ENCODE measurements at regions not wholly inside any gene's neighbourhood (a gene's known extent, or its start where the extent isn't known, plus 50 kb on each side); places are given as distances from the start of the nearest gene placed in this dataset.

- H3K4me2 ChIP-seq (ENCODE audit: low read length), result no peak overlapping the region
- H3K36me3 ChIP-seq (ENCODE audit: insufficient read depth, low read length), result no peaks in the 10 kb centered on the region
- TF ChIP-seq EZH2 (IDR thresholded peaks at IDR 0.05; ENCODE audit: borderline replicate concordance, low read length) (no peak), CTCF (IDR thresholded peaks at IDR 0.05; ENCODE audit: low read length) (no peak)
- H3K9me2 ChIP-seq (ENCODE audit: low read depth, low read length), result no peaks in the 10 kb centered on the region
- no peaks in the 10 kb centered on the region for H3K9me3 ChIP-seq (ENCODE audit: low read length)
- H3K4me1 ChIP-seq (ENCODE audit: insufficient read depth, low read length, severe bottlenecking), result no peaks in the 10 kb centered on the region
- H3F3A ChIP-seq (ENCODE audit: insufficient read depth, low read length), result no peaks in the 10 kb centered on the region
- no peak overlapping the region for H3K4me3 ChIP-seq (ENCODE audit: low read depth, low read length, poor library complexity, severe bottlenecking)
- no peaks in the 10 kb centered on the region for H4K20me1 ChIP-seq (ENCODE audit: insufficient read depth, low read length)
- H2AFZ ChIP-seq (ENCODE audit: low read length), result no peak overlapping the region
- H3K79me2 ChIP-seq (ENCODE audit: insufficient read depth, low read length), result no peaks in the 10 kb centered on the region
- H3K27ac ChIP-seq (ENCODE audit: low read depth, low read length, poor library complexity, severe bottlenecking), result no peak overlapping the region
- no peaks in the 10 kb centered on the region for H3K27me3 ChIP-seq (ENCODE audit: insufficient read depth, low read length)
- no peak overlapping the region for H3K9ac ChIP-seq (ENCODE audit: low read length)
Measured at GRCh38 chr1:116826818-116827606, 72.8 kb downstream of the CD2 start.

GRCh38 chr1:116827607-116828105 lies 73.4 kb downstream of the CD2 start:
- Histone ChIP-seq H3K27me3 (ENCODE audit: insufficient read depth, low read length) (no peaks in the 10 kb centered on the region), H3F3A (ENCODE audit: insufficient read depth, low read length) (no peaks in the 10 kb centered on the region), H3K79me2 (ENCODE audit: insufficient read depth, low read length) (no peaks in the 10 kb centered on the region), H3K9me2 (ENCODE audit: low read depth, low read length) (no peaks in the 10 kb centered on the region), H3K4me2 (ENCODE audit: low read length) (no peak overlapping the region), H4K20me1 (ENCODE audit: insufficient read depth, low read length) (no peaks in the 10 kb centered on the region), H3K9ac (ENCODE audit: low read length) (no peak overlapping the region), H3K27ac (ENCODE audit: low read depth, low read length, poor library complexity, severe bottlenecking) (no peak overlapping the region), H3K4me3 (ENCODE audit: low read depth, low read length, poor library complexity, severe bottlenecking) (no peak overlapping the region), H3K9me3 (ENCODE audit: low read length) (no peaks in the 10 kb centered on the region), H2AFZ (ENCODE audit: low read length) (no peak overlapping the region), H3K4me1 (ENCODE audit: insufficient read depth, low read length, severe bottlenecking) (no peaks in the 10 kb centered on the region), H3K36me3 (ENCODE audit: insufficient read depth, low read length) (no peaks in the 10 kb centered on the region)
- TF ChIP-seq EZH2 (IDR thresholded peaks at IDR 0.05; ENCODE audit: borderline replicate concordance, low read length), result no peak
- TF ChIP-seq CTCF (IDR thresholded peaks at IDR 0.05; ENCODE audit: low read length), result no peak

- Histone ChIP-seq H3K36me3 (ENCODE audit: insufficient read depth, low read length) (no peaks in the 10 kb centered on the region), H2AFZ (ENCODE audit: low read length) (no peak overlapping the region), H3K27ac (ENCODE audit: low read depth, low read length, poor library complexity, severe bottlenecking) (no peak overlapping the region), H3K9ac (ENCODE audit: low read length) (no peak overlapping the region), H3K9me3 (ENCODE audit: low read length) (no peaks in the 10 kb centered on the region), H3K9me2 (ENCODE audit: low read depth, low read length) (no peaks in the 10 kb centered on the region), H3K79me2 (ENCODE audit: insufficient read depth, low read length) (no peaks in the 10 kb centered on the region), H3K27me3 (ENCODE audit: insufficient read depth, low read length) (no peaks in the 10 kb centered on the region), H3K4me2 (ENCODE audit: low read length) (no peak overlapping the region), H4K20me1 (ENCODE audit: insufficient read depth, low read length) (no peaks in the 10 kb centered on the region), H3K4me3 (ENCODE audit: low read depth, low read length, poor library complexity, severe bottlenecking) (no peak overlapping the region), H3K4me1 (ENCODE audit: insufficient read depth, low read length, severe bottlenecking) (no peaks in the 10 kb centered on the region), H3F3A (ENCODE audit: insufficient read depth, low read length) (no peaks in the 10 kb centered on the region)
- TF ChIP-seq EZH2 (IDR thresholded peaks at IDR 0.05; ENCODE audit: borderline replicate concordance, low read length), result no peak
- no peak for TF ChIP-seq CTCF (IDR thresholded peaks at IDR 0.05; ENCODE audit: low read length)
Measured at GRCh38 chr1:116832308-116832931, 77.3 kb upstream of the PTGFRN start.

Data from OCI-LY1 (cell line).